NOMO-1 (cell line): ENCODE measurements at regions not wholly inside any gene's neighbourhood (a gene's known extent, or its start where the extent isn't known, plus 50 kb on each side); places are given as distances from the start of the nearest gene placed in this dataset.
"Not testable (repeated sequence)": the region's sequence is repeated elsewhere in the genome, so short reads cannot be mapped to it uniquely, and the experiment has no call there.

Source experiments
- DNase-seq, 2 experiments: peaks; one replicate each; lab custom pipeline; 2025; ENCODE audit not compliant: unreplicated experiment in 2 of 2; lab: John Stamatoyannopoulos, UW

DNA sequence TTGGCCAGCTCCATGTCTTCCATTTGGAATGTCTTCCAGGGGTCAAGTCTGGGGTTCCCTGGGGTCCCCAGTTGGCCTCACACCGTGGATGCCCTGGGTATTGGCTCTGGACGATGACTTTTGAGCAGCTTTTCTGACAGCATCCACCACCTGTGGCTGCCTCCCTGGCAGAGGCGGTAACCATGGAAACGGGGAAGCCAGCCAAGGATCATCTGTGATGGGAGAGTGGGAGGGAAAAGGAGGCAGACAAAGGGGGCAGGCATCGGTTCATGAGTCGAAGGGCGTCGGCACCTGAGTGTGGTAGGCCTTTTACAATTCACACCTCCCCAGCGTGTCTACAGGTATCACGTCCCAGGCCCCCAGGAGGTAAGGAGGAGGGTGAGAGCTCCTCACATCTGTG lies 152.2 kb downstream of the ASMT start:
- no peak for DNase-seq

DNA sequence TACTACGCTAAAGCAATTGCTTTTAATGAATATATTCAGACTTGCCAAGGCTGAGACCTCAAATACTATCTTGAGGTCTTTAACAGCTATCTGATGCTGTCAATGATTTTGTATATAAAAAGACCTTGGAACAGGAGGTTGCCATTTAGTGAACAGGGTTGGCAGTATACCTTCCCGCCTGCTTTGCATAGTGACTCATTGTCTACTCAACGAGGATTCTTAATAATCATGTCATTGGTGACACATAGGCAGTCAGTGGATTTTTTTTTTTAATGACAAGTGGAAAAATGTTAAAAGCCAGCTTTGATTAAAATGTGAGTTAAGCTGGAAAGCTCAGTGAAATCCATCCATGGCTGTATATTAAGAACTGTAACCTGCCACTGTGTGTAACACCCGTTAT lies 164.0 kb downstream of the ASMT start:
- DNase-seq = no peak

DNA sequence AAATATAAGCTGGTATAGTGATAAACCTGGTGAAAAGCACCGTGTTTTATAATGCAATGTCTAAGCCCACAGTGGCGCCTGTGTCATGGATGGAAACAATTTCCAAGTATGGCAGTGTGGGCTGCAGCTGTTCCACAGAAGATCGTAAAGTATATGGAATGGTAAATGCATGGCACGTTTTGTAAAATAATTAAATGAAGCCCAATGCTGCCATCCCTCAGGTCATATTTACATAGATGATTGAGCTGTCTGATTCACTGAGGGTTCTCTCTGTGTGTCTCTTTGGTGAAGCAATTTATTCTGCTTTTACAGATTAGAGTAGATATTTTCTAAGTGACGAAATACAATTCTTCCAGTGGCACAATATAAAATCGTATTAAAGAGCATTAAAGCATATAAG lies 164.8 kb downstream of the ASMT start:
- DNase-seq = no peak

DNA sequence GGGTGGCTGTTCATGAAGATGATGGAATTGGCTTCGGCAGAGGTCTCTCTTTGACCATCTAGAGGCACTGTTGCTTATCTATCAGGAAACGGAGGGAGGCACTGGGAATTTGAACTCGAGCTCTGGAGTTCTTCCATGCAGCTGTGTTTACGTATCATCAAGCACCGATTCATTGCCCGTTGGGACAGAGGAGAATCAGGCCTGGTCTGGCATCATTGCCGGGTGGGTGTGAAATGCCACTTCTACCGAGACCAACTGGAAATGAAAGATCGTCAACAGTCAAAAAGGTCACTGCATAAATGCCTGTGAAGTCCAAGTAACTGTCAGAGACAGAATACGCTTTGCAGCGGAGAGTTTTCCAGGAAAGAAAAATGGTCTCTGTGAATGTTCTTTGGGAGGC lies 166.9 kb downstream of the ASMT start:
- no peak for DNase-seq

DNA sequence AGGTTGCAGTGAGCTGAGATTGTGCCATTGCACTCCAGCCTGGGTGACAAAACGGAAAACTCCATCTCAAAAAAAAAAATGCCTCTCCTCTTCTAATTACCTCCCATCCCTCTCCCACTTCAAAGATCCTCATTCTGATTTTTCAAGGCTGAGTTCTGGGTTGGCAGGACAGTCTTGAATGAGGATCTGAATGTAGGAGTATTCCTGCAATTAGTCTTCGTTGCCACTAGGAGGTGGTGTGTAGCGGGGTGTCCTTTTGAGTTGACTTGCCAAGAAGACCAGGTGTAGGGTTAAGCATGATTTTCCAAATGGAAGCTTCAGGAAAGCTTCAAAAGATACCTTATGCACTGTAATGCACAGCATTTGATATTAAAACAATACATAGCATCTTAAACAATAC lies 169.9 kb downstream of the ASMT start:
- no peak for DNase-seq

DNA sequence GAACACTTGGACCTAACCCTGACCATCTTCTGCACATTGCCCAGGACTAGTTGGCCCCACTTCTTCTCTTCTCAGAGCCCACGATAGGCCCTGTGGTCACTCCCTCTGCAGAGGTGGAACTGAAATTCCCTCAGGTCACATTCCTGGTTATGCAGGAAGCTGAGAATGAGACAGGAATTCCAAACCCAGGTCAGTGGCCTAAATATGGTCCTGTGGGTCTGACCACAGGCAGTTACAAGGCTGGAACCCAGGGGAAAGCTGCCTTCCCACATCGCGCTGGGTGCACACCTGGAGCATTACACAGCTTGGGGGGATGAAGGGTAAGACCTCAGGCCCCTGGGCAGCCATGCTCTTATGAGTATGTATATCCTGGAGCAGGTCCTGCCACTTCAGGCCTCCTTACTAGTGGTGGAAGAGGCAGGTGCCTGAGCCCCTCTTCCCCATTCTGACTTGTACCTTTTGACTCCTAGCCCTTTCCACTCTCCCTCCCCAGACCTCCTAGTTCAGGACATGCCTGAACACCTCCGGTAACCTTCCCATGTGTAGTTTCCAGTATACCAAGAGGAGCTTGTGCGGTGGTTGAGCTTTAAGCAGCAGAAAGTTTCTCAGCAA lies 173.5 kb downstream of the ASMT start:
- DNase-seq = no peak

DNA sequence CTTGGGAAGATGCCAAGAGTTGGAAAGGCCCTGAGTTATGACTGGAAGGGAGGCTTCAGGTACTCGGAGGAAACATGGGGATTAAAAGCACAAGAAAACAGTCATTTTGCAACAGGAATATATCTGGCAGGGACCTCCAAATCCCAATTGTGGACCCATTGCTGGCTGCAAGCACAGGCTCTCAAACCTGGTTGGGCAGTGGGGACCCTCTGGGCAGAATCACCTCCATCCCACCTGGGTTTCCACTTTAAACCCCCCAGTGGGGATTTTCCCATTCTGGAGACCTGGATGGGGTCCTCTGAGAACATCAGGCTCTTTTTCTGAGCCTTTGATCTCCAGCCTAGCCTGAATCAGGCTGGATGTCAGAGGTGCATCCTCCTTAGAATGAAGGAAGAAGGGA lies 177.8 kb downstream of the ASMT start:
- DNase-seq = no peak

DNA sequence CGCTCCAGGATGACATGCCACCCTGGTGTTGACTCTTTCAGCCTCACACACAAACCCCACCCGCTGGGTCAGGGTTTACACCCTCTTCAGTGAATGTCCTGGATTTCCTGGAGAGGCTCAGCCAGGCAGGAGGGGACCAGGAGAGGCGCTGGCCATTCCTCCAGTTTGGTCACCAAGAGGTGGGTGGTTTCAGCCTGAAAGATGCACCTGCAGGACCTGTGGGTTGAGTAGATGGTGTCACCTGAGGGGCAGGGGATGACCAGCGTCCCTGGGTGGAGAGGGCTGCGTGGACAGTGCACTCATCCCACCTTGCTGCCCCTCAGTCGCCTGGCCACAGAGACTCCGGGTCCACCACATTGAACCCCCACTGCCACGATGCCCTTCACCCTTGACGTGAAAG lies 179.7 kb downstream of the ASMT start:
- no peak for DNase-seq

DNA sequence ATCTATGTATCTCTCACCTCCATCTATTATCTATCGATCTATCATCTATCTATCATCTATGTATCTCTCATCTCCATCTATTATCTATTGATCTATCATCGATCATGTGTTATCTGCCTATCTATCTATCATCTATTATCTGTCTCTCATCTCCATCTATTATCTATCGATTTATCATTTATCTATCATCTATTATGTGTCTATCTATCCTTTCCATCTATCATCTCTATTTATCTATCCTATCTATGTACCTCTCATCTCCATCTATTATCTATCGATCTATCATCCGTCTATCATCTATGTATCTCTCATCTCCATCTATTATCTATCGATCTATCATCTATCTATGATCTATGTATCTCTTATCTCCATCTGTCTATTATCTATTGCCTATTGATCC lies 188.1 kb downstream of the ASMT start:
- DNase-seq = no peak

DNA sequence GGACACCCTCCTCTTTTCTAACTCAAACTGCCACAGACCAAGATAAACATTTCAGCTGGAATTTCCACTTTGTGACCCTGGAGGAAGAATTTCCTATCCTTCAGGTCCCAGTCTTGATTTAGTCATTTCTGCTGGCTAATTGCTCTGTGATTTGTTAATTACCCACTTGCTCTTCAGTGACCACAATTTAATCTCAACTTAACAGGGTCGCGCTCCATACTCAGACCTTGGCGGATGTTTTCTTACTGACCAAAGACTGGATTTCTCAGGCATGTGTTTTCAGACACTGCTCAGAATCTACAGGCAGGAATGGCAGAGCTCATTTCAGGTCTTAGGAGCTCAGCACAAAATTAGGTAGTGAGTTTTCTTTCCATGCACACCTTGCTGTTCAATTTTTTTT lies 188.9 kb downstream of the ASMT start:
- no peak for DNase-seq

DNA sequence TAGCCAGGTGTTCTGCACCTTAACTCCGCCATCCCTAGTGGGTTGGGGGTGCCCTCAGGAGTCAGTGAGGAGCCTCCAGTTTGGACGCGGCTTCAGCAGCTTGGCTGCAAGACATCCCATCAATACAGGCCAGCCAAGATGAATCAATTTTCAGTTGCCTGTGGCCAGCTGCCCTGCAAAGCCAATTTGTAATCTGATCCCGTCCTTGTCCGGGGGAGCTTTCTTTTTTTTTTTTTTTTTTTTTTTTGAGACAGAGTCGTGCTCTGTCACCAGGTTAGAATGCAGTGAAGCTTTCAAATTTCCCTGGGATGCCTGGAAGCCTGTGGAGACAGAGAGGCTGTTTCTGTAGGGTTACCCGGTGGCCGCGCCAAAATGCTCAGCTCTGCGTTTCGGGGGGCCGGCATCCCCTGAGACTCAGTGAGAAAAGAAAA lies 192.5 kb downstream of the ASMT start:
- no peak for DNase-seq

DNA sequence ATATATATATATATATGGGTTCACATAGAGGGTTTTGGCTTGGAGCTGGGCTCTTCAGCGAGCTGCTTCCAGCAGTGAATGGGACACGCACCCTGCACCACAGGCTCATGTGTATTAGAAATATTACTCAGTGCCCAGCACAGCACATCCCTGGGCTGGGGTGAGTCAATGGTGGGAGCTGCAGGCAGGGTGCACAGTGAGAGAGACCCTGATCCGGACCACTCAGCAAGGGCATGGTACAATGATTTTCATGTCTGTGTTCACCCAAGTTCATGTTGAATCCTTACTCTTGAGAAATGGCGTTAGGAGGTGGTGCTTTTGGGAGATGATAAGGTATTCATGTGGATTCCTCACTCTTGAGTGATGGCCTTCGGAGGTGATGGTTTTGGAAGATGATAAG lies 194.7 kb downstream of the ASMT start:
- DNase-seq = no peak

DNA sequence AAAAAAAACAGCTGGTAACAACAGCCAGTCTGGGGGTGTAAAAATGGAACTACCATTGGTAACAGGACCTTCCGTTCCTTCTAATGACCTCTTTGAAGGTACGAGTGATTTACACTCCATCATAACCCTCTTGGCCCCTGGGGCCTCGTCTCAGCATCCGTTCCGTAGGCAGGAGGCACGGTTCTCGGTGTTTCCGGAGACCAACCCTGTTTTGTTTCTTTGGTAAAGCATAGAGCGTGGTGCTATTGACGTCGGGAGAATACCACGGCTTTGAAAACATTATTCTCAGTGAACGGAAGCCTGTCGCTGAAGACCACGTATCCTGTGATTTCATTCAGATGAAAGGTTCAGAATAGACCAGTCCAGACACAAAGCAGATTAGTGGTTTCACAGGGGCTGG lies 198.9 kb downstream of the ASMT start:
- no peak for DNase-seq

DNA sequence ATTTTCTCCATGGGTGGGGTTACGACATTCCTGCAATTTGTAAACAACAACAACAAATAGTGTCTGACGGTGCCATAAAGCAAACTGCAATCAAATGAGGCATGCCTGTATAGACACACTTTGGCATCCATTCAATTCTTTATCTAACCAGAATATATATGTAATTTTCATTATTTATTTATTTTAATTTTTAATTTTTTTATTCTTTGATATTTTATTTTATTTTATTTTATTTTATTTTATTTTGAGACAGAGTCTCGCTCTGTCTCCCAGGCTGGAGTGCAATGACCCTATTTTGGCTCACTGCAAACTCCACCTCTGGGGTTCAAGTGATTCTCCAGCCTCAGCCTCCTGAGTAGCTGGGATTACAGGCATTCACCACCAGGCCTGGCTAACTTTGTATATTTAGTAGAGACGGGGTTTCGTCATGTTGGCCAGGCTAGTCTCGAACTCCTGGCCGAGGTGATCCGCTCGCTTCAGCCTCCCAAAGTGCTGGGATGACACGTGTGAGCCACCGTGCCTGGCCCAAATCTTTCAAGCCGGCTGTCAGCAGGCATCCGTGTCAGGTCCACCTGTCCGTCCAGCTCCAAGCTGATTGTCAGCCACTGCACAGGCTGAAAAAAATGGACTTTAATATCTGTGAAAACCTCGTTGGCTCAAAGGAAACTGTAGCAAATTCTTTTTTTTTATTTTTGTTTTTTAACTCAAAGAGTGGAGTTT lies 200.8 kb downstream of the ASMT start:
- DNase-seq = no peak

DNA sequence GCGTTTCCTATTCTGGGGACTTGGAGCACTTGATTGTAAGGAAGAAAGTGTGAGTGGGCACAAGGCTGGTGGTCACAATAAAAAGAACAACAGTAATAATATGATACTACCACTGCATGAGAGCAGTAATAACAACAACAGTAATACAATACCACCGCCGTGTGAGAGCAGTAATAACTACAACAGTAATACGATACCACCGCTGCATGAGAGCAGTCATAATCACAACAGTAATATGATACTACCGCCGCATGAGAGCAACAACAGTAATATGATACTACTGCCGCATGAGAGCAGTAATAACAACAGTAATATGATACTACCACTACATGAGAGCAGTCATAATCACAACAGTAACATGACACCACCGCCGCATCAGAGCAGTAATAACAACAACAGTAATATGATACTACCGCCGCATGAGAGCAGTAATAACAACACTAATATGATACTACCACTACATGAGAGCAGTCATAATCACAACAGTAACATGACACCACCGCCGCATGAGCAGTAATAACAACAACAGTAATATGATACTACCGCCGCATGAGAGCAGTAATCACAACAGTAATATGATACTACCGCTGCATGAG lies 201.6 kb downstream of the ASMT start:
- DNase-seq = not testable (repeated sequence)

DNA sequence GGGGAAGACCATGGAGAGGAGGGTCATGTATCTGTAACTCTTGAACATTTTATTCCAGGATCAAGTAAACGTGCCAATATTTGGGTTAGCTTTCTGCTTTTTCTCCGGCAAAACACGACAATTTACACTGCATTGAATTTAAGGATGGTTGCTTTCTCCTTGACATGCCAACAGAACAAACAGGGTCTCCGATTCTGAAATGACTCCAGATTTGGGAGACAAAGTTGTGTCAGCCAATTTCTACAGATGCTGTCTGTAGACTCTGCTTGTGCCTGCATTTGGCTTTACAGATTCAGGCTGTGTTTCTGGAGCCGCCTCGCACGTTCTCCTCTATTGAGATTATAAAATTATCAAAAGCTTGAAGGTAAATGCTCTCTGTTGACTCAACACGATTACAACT lies 207.0 kb downstream of the ASMT start:
- no peak for DNase-seq

DNA sequence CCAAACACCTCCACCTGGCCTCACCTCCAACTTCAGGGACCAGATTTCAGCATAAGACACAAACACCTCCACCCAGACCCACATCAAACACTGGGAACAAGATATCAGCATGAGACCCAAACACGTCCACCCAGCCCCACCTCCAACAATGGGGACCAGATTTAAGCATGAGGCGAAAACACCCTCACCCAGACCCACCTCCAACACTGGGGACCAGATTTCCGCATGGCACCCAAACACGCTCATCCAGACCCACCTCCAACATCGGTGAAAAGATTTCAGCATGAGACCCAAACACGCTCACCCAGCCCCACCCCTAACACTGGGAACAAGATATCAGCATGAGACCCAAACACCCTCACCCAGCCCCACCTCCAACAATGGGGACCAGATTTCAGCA lies 210.0 kb downstream of the ASMT start:
- DNase-seq = no peak

DNA sequence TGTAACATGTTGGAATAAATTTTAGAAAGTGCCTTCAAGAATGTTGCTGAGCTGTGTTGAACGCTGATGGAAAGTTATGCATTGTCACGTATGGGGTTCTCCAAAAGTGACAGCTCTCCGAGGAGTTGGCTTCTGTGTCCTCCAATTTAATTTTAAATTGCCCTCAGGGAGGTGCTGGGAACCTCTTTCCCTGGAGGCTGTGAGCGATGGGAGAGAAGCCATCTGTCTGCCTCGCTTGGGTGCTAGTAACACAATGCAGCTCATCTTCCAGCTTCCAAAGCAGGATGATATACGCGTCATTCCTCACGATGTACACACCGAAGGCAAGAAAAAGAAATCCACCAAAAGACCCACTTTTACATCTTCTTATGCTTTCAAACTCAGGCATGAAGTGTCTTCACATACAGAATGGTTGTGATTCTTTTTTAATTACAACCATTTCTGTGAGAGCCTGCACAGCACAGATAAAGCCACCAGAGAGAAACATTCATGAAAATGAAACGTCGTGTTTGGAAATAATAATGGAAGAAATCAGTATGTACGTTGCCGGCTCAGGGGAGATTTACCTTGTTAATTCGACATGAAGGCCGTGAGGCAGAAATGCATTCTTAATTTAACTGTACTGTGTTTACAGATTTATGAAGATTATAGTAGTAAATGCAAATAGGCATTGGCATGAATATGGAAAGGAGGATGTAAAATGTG lies 218.9 kb downstream of the ASMT start:
- no peak for DNase-seq

DNA sequence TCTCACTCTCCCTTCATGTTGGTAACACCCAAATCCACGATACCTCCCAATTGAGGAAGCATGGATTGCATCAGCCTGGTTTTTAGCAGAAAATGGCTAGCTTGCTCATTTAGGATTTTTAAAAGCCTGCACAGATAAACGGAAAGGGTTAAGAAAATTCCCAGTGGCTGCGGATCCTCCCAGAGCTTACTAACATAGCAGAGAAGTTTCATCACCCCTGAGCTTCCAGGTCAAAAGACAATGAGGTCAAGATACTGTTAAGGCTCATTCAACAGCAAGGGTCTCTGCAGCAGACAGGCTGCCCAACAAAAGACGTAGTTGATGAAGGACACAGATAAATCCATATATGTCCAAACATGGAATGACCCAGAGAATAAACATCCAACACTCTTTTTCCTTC lies 220.2 kb downstream of the ASMT start:
- DNase-seq = no peak

DNA sequence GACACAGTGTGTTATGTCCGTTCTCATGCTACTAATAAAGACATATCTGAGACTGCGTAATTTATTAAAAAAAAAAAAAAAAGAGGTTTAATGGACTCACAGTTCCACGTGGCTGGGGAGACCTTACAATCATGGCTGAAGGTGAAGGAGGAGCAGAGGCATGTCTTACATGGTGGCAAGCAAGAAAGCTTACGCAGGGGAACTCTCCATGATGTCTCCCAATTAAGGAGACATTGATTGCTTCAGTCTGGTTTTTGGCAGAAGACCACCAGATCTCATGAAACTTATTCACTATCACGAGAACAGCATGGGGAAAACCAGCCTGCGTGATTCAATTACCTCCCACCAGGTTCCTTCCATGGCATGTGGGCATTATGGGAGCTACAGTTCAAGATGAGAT lies 221.8 kb downstream of the ASMT start:
- DNase-seq = no peak

DNA sequence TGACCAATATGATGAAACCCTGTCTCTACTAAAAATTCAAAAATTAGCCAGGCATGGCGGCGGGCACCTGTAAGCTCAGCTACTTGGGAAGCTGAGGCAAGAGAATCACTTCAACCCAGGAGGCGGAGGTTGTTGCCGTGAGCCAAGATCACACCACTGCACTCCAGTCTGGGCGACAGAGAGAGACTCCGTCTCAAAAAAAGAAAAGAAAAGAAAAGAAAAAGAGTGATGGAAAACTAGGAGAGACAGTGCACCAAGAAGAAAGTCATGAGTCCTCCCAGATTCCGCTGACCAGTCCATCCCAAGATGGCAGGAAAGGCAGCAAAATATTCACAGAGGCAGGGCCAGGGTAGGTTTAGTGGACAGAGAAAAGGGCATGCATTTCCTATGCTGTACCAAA lies 226.9 kb downstream of the ASMT start:
- DNase-seq = no peak

DNA sequence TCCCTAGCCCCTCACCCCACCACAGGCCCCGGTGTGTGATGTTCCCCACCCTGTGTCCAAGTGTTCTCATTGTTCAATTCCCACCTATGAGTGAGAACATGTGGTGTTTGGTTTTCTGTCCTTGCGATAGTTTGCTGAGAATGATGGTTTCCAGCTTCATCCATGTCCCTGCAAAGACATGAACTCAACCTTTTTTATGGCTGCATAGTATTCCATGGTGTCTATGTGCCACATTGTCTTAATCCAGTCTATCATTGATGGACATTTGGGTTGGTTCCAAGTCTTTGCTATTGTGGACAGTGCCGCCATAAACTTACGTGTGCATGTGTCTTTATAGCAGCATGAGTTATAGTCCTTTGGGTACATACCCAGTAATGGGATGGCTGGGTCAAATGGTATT lies 232.1 kb downstream of the ASMT start:
- not testable (repeated sequence) for DNase-seq
